Mesendoderm (in vitro differentiated cells): ENCODE measurements at regions not wholly inside any gene's neighbourhood (a gene's known extent, or its start where the extent isn't known, plus 50 kb on each side); places are given as distances from the start of the nearest gene placed in this dataset.

Experiments used
- DNase-seq: peaks from one replicate; pipeline ENCODE4 v3.0.0; 2013
- H2AK5ac ChIP-seq: 2 replicates; pipeline ENCODE4 v1.6.1; 2013; ENCODE audit warnings: low read length, inconsistent platforms
- H2BK120ac ChIP-seq: 2 replicates; pipeline ENCODE4 v1.6.1; 2013; ENCODE audit warnings: low read depth, mild to moderate bottlenecking, low read length, moderate library complexity, mixed read lengths
- H2BK15ac ChIP-seq: replicated peaks from 2 replicates; pipeline ENCODE4 v1.6.1; 2013; ENCODE audit warnings: low read depth, mild to moderate bottlenecking, moderate library complexity
- H2BK5ac ChIP-seq: 2 replicates; pipeline ENCODE4 v1.6.1; 2013; ENCODE audit warnings: low read length, inconsistent platforms
- H3K18ac ChIP-seq: 2 replicates; pipeline ENCODE4 v1.6.1; 2013; ENCODE audit warnings: mild to moderate bottlenecking, low read length, mixed read lengths
- H3K23ac ChIP-seq: one replicate; pipeline ENCODE4 v1.6.1; 2013; ENCODE audit warnings: low read length
- H3K27ac ChIP-seq: 2 replicates; pipeline ENCODE4 v1.5.1; 2013; ENCODE audit warnings: low read depth, mild to moderate bottlenecking, inconsistent platforms, low read length, moderate library complexity
- H3K27me3 ChIP-seq: 2 replicates; pipeline ENCODE4 v1.6.1; 2013; ENCODE audit warnings: low read length, control low read depth, mild to moderate bottlenecking, inconsistent platforms; ENCODE audit not compliant: insufficient read depth, poor library complexity
- H3K36me3 ChIP-seq: 2 replicates; pipeline ENCODE4 v1.6.1; 2013; ENCODE audit warnings: low read length, inconsistent platforms; ENCODE audit not compliant: control insufficient read depth, insufficient read depth
- H3K4ac ChIP-seq: one replicate; pipeline ENCODE4 v1.6.1; 2013; ENCODE audit warnings: low read depth, mild to moderate bottlenecking, low read length, moderate library complexity
- H3K4me1 ChIP-seq: 2 replicates; pipeline ENCODE4 v1.6.1; 2013; ENCODE audit warnings: low read depth, low read length, inconsistent platforms; ENCODE audit not compliant: control insufficient read depth
- H3K4me2 ChIP-seq: 2 replicates; pipeline ENCODE4 v1.6.1; 2013; ENCODE audit warnings: low read length
- H3K4me3 ChIP-seq: 2 replicates; pipeline ENCODE4 v1.5.1; 2013; ENCODE audit warnings: mild to moderate bottlenecking, low read length
- H3K56ac ChIP-seq: one replicate; pipeline ENCODE4 v1.6.1; 2013; ENCODE audit warnings: low read length
- H3K79me1 ChIP-seq: 2 replicates; pipeline ENCODE4 v1.6.1; 2013; ENCODE audit warnings: low read length, inconsistent platforms
- H3K79me2 ChIP-seq: 2 replicates; pipeline ENCODE4 v1.6.1; 2013; ENCODE audit warnings: mild to moderate bottlenecking, low read length; ENCODE audit not compliant: control insufficient read depth, insufficient read depth
- H3K9ac ChIP-seq: 2 replicates; pipeline ENCODE4 v1.6.1; 2013; ENCODE audit warnings: low read length, inconsistent platforms
- H4K5ac ChIP-seq: one replicate; pipeline ENCODE4 v1.6.1; 2013; ENCODE audit warnings: low read length
- H4K8ac ChIP-seq: one replicate; pipeline ENCODE4 v1.6.1; 2013; ENCODE audit warnings: low read depth, mild to moderate bottlenecking, control low read depth, low read length, moderate library complexity
- WGBS: extraction: QIAGEN DNeasy Blood & Tissue Kit; methylation state at CpG from one replicate; pipeline ENCODE4 v1.1.7; 2013; ENCODE audit warnings: low lambda C conversion rate, missing lambda C conversion rate; ENCODE audit not compliant: insufficient coverage; ENCODE audit errors: extremely low coverage; 5-methylcytosine and 5-hydroxymethylcytosine counted together

GRCh38 chr19:29329460-29330134, 116.6 kb upstream of the UQCRFS1 start:
- H3K9ac ChIP-seq = no peak overlapping the region
- H3K23ac ChIP-seq = no peak overlapping the region
- H3K18ac ChIP-seq = no peak overlapping the region
- H4K8ac ChIP-seq = no peak overlapping the region
- H3K56ac ChIP-seq = no peak overlapping the region
- no peaks in the 10 kb centered on the region for H3K79me2 ChIP-seq
- H2BK120ac ChIP-seq = no peak overlapping the region
- no peaks in the 10 kb centered on the region for H3K36me3 ChIP-seq
- no peak overlapping the region for H2AK5ac ChIP-seq
- no peak overlapping the region for H3K4ac ChIP-seq
- H3K27me3 ChIP-seq = no peaks in the 10 kb centered on the region
- no peak overlapping the region for H3K4me3 ChIP-seq
- no peak overlapping the region for H2BK15ac ChIP-seq
- no peaks in the 10 kb centered on the region for H3K4me1 ChIP-seq
- no peaks in the 10 kb centered on the region for H3K79me1 ChIP-seq
- no peak overlapping the region for H3K4me2 ChIP-seq
- DNase-seq = peak; percentile 83
- H3K27ac ChIP-seq = no peak overlapping the region
- H4K5ac ChIP-seq = no peak overlapping the region
- WGBS = no CpG with 5 or more reads among the region's 5 CpGs
- no peak overlapping the region for H2BK5ac ChIP-seq

DNA sequence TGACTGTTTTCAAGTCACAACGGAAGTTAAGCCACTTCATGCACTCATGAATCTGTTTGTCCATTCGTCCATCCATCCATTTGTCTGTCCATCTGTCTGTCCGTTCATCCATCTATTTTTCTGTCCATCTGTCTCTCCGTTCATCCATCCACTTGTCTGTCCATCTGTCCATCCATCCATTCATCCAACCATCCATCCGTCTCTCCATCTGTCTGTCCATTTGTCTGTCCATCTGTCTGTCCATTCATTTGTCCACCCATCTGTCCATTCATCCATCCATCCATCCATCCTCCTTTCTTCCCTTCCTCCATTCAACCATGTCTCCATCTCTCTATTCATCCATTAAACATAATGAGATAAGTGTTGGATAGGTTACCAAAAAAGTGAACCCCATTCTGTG, 123.5 kb upstream of the UQCRFS1 start:
- Histone ChIP-seq H2AK5ac (no peak overlapping the region), H4K8ac (no peak overlapping the region), H3K36me3 (no peaks in the 10 kb centered on the region), H3K79me2 (no peaks in the 10 kb centered on the region), H3K4me1 (no peaks in the 10 kb centered on the region), H3K56ac (no peak overlapping the region), H2BK15ac (no peak overlapping the region), H3K79me1 (no peaks in the 10 kb centered on the region), H3K4me2 (no peak overlapping the region), H2BK120ac (no peak overlapping the region), H3K27me3 (no peaks in the 10 kb centered on the region), H3K18ac (no peak overlapping the region), H2BK5ac (no peak overlapping the region), H3K23ac (no peak overlapping the region), H3K4ac (no peak overlapping the region), H3K9ac (no peak overlapping the region), H3K4me3 (no peak overlapping the region), H3K27ac (no peak overlapping the region), H4K5ac (no peak overlapping the region)
- no peak for DNase-seq
- WGBS = no CpG with 5 or more reads among the region's 5 CpGs

GRCh38 chr19:29337029-29337428, 124.1 kb upstream of the UQCRFS1 start:
- Histone ChIP-seq H3K79me2 (no peaks in the 10 kb centered on the region), H3K4ac (no peak overlapping the region), H2BK5ac (no peak overlapping the region), H2AK5ac (no peak overlapping the region), H3K4me2 (no peak overlapping the region), H3K23ac (no peak overlapping the region), H3K36me3 (no peaks in the 10 kb centered on the region), H3K4me3 (no peak overlapping the region), H3K27me3 (no peaks in the 10 kb centered on the region), H3K4me1 (no peaks in the 10 kb centered on the region), H4K5ac (no peak overlapping the region), H2BK15ac (no peak overlapping the region), H3K18ac (no peak overlapping the region), H4K8ac (no peak overlapping the region), H3K9ac (no peak overlapping the region), H3K56ac (no peak overlapping the region), H3K27ac (no peak overlapping the region), H3K79me1 (no peaks in the 10 kb centered on the region), H2BK120ac (no peak overlapping the region)
- no CpG with 5 or more reads among the region's 6 CpGs for WGBS
- DNase-seq = no peak

DNA sequence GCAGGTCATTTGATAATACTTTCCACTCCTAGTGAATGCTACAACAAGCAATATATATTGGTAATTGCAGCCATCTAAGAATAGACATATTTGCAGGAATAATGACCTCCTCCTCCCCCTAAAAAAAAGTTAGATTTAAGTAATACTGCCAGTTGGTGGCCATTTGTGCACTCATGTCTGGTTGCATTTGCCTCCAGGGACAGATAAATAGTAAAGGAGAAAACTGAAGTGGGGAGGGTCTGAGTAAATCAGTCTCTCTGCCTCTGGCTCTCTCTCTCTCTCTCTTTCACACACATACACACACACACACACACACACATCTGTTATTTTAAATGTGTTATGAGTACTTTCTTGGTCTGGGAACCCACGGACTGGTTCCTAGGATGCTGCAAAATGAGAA, 125.5 kb upstream of the UQCRFS1 start:
- H2BK5ac ChIP-seq = no peak overlapping the region
- no peaks in the 10 kb centered on the region for H3K4me1 ChIP-seq
- H3K18ac ChIP-seq = no peak overlapping the region
- no peak overlapping the region for H3K4me2 ChIP-seq
- H2BK15ac ChIP-seq = no peak overlapping the region
- no CpG with 5 or more reads among the region's 1 CpG for WGBS
- DNase-seq = no peak
- H3K9ac ChIP-seq = no peak overlapping the region
- no peak overlapping the region for H2AK5ac ChIP-seq
- no peaks in the 10 kb centered on the region for H3K27me3 ChIP-seq
- H2BK120ac ChIP-seq = no peak overlapping the region
- no peak overlapping the region for H4K8ac ChIP-seq
- H3K4me3 ChIP-seq = no peak overlapping the region
- no peaks in the 10 kb centered on the region for H3K36me3 ChIP-seq
- no peaks in the 10 kb centered on the region for H3K79me2 ChIP-seq
- no peak overlapping the region for H3K27ac ChIP-seq
- no peak overlapping the region for H3K56ac ChIP-seq
- H3K23ac ChIP-seq = no peak overlapping the region
- no peak overlapping the region for H4K5ac ChIP-seq
- H3K4ac ChIP-seq = no peak overlapping the region
- H3K79me1 ChIP-seq = no peaks in the 10 kb centered on the region

DNA sequence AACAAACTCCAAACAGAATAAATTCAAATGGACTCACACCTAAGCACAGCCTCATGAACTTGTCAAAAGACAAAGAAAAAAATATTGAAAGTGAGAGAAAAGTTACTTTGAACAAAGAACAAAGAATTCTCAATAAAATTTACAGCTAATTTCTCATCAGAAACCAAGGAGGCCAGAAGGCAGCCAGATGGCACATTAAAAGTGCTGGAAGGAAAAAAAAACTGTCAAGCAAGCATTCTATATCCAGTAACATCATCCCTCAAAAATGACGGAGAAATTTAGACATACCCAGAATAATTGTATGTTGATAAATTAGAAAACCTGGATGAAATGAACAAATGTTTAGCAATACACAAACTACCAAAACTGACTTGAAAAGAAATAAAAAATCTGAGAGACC, 129.8 kb upstream of the UQCRFS1 start:
- Histone ChIP-seq H3K56ac (no peak overlapping the region), H3K4ac (no peak overlapping the region), H3K79me1 (no peaks in the 10 kb centered on the region), H4K8ac (no peak overlapping the region), H3K36me3 (no peaks in the 10 kb centered on the region), H3K4me2 (no peak overlapping the region), H2BK5ac (no peak overlapping the region), H2BK15ac (no peak overlapping the region), H3K9ac (no peak overlapping the region), H3K23ac (no peak overlapping the region), H3K79me2 (no peaks in the 10 kb centered on the region), H3K27ac (no peak overlapping the region), H3K27me3 (no peaks in the 10 kb centered on the region), H3K18ac (no peak overlapping the region), H3K4me3 (no peak overlapping the region), H3K4me1 (no peaks in the 10 kb centered on the region), H2BK120ac (no peak overlapping the region), H4K5ac (no peak overlapping the region), H2AK5ac (no peak overlapping the region)
- WGBS = no CpG with 5 or more reads among the region's 1 CpG
- no peak for DNase-seq

- no peak overlapping the region for H3K4ac ChIP-seq
- H4K5ac ChIP-seq = no peak overlapping the region
- no peak overlapping the region for H2BK120ac ChIP-seq
- H3K79me2 ChIP-seq = no peaks in the 10 kb centered on the region
- peak overlapping the region; percentile 84 for H2BK5ac ChIP-seq
- H3K4me3 ChIP-seq = no peak overlapping the region
- H3K4me2 ChIP-seq = no peak overlapping the region
- no peak overlapping the region for H4K8ac ChIP-seq
- peaks cover 9% of the 10 kb centered on the region for H3K4me1 ChIP-seq
- no peaks in the 10 kb centered on the region for H3K79me1 ChIP-seq
- H3K18ac ChIP-seq = no peak overlapping the region
- peak overlapping the region; percentile 82 for H3K27ac ChIP-seq
- 100% methylated on average over 1 of the region's 10 CpGs for WGBS
- no peaks in the 10 kb centered on the region for H3K27me3 ChIP-seq
- H2AK5ac ChIP-seq = no peak overlapping the region
- peak overlapping the region; percentile 59 for H3K56ac ChIP-seq
- peak; percentile 74 for DNase-seq
- peak overlapping the region; percentile 34 for H3K9ac ChIP-seq
- no peak overlapping the region for H3K23ac ChIP-seq
- no peaks in the 10 kb centered on the region for H3K36me3 ChIP-seq
- no peak overlapping the region for H2BK15ac ChIP-seq
Measured at GRCh38 chr19:29364224-29364726, 151.3 kb upstream of the UQCRFS1 start.
